WERI-Rb-1 (cell line): ENCODE measurements at regions not wholly inside any gene's neighbourhood (a gene's known extent, or its start where the extent isn't known, plus 50 kb on each side); places are given as distances from the start of the nearest gene placed in this dataset.
"Not testable (repeated sequence)": the region's sequence is repeated elsewhere in the genome, so short reads cannot be mapped to it uniquely, and the experiment has no call there.

Experiments used
- DNase-seq: peaks from one replicate; pipeline ENCODE4 v3.0.0-alpha.2; 2020
- H3K27ac ChIP-seq: fragments of 250-450 bp; sonication (Bioruptor Pico); 2 replicates; pipeline ENCODE4 v1.5.1; 2020; ENCODE audit warnings: mild to moderate bottlenecking, moderate library complexity
- H3K27me3 ChIP-seq: fragments of 250-450 bp; sonication (Bioruptor Pico); 2 replicates; pipeline ENCODE4 v1.5.1; 2021; ENCODE audit warnings: mild to moderate bottlenecking, low read depth, moderate library complexity; ENCODE audit not compliant: insufficient read depth, severe bottlenecking
- H3K36me3 ChIP-seq: fragments of 250-450 bp; sonication (Bioruptor Pico); 2 replicates; pipeline ENCODE4 v1.5.1; 2020; ENCODE audit warnings: mild to moderate bottlenecking, moderate library complexity
- H3K4me3 ChIP-seq: 2 replicates; pipeline ENCODE4 v1.5.1; 2011; ENCODE audit warnings: low read depth, mild to moderate bottlenecking, control low read depth, low read length
- H3K9me3 ChIP-seq: fragments of 250-450 bp; sonication (Bioruptor Pico); 2 replicates; pipeline ENCODE4 v1.5.1; 2021; ENCODE audit warnings: mild to moderate bottlenecking, moderate library complexity; ENCODE audit not compliant: severe bottlenecking
- CTCF ChIP-seq: IDR thresholded peaks from 2 replicates; pipeline ENCODE4 v1.5.1; 2011; ENCODE audit warnings: low read depth, mild to moderate bottlenecking, control low read depth, inconsistent platforms, low read length

GRCh38 chr2:187774551-187775071 is 220.4 kb upstream of the TFPI start:
- Histone ChIP-seq H3K27ac (no peak overlapping the region), H3K36me3 (no peaks in the 10 kb centered on the region), H3K9me3 (no peaks in the 10 kb centered on the region), H3K4me3 (no peak overlapping the region), H3K27me3 (no peaks in the 10 kb centered on the region)
- no peak for DNase-seq
- no peak for TF ChIP-seq CTCF

- no peak overlapping the region for H3K27ac ChIP-seq
- H3K36me3 ChIP-seq: no peaks in the 10 kb centered on the region
- DNase-seq: no peak
- no peak overlapping the region for H3K4me3 ChIP-seq
- H3K9me3 ChIP-seq: no peaks in the 10 kb centered on the region
- no peak for TF ChIP-seq CTCF
- H3K27me3 ChIP-seq: no peaks in the 10 kb centered on the region
These were observed 221.0 kb upstream of the TFPI start for GRCh38 chr2:187775196-187775595.

- Histone ChIP-seq H3K36me3 (no peaks in the 10 kb centered on the region), H3K27me3 (no peaks in the 10 kb centered on the region), H3K27ac (no peak overlapping the region), H3K4me3 (no peak overlapping the region), H3K9me3 (no peaks in the 10 kb centered on the region)
- no peak for TF ChIP-seq CTCF
- DNase-seq: no peak
These were observed 221.4 kb upstream of the TFPI start for GRCh38 chr2:187775651-187776050.

GRCh38 chr2:187782301-187782700 is 228.1 kb upstream of the TFPI start:
- Histone ChIP-seq H3K4me3 (no peak overlapping the region), H3K27ac (no peak overlapping the region), H3K9me3 (no peaks in the 10 kb centered on the region), H3K36me3 (no peaks in the 10 kb centered on the region), H3K27me3 (no peaks in the 10 kb centered on the region)
- TF ChIP-seq CTCF: no peak
- no peak for DNase-seq

- H3K9me3 ChIP-seq: no peaks in the 10 kb centered on the region
- no peak for TF ChIP-seq CTCF
- H3K4me3 ChIP-seq: no peak overlapping the region
- no peaks in the 10 kb centered on the region for H3K36me3 ChIP-seq
- H3K27me3 ChIP-seq: no peaks in the 10 kb centered on the region
- H3K27ac ChIP-seq: no peak overlapping the region
- DNase-seq: no peak
These were observed 229.2 kb upstream of the TFPI start for GRCh38 chr2:187783446-187783845.

GRCh38 chr2:187784138-187784537 is 229.9 kb upstream of the TFPI start:
- H3K27ac ChIP-seq, DNase-seq, H3K4me3 ChIP-seq: not testable (repeated sequence)

More at GRCh38 chr2:187784138-187784537, 229.9 kb upstream of the TFPI start:
- H3K36me3 ChIP-seq, H3K9me3 ChIP-seq, H3K27me3 ChIP-seq: not testable (repeated sequence)
